CD4-positive, alpha-beta T cell (primary cell): ENCODE measurements at regions not wholly inside any gene's neighbourhood (a gene's known extent, or its start where the extent isn't known, plus 50 kb on each side); places are given as distances from the start of the nearest gene placed in this dataset.

Experiments used
- ATAC-seq: fragments of 200-7000 bp; cut with Tn5 transposase; one replicate; pipeline ENCODE4 v1.10.0; 2022; ENCODE audit warnings: mild to moderate bottlenecking; ENCODE audit not compliant: poor library complexity
- CTCF ChIA-PET: fragments of 350-600 bp; sonication (Branson Sonifier 250); formaldehyde crosslinking; loops from one replicate; lab custom pipeline; 2021; ENCODE audit warnings: antibody characterized with exemption, inconsistent platforms; lab: Charles Lee
- POLR2A ChIA-PET: fragments of 350-600 bp; sonication (Branson Sonifier 250); formaldehyde crosslinking; loops from one replicate; lab custom pipeline; 2021; ENCODE audit warnings: antibody characterized with exemption, inconsistent platforms; lab: Charles Lee
- DNase-seq, 14 experiments: peaks; one replicate each; pipeline ENCODE4 v3.0.0-alpha.2; 2013 to 2020; ENCODE audit warnings: mixed read lengths in 2 of 14
- H3K27ac ChIP-seq, 2 donors: one replicate each; pipeline versions ENCODE4 v1.5.1 to v1.7.0; 2013; ENCODE audit warnings: low read length in 2 of 2, low read depth in 1 of 2, mild to moderate bottlenecking in 1 of 2
- H3K27me3 ChIP-seq, 2 experiments: 1 replicate in 1 of 2; 2 replicates in 1 of 2; pipeline versions ENCODE4 v1.6.1 to v1.7.0; 2013; ENCODE audit warnings: low read length in 2 of 2, control low read depth in 1 of 2, mild to moderate bottlenecking in 1 of 2, moderate library complexity in 1 of 2; ENCODE audit not compliant: insufficient read depth in 2 of 2, control insufficient read depth in 1 of 2
- H3K36me3 ChIP-seq: one replicate; pipeline ENCODE4 v1.6.1; 2013; ENCODE audit warnings: low read length, control low read depth; ENCODE audit not compliant: insufficient read depth
- H3K4me1 ChIP-seq: one replicate; pipeline ENCODE4 v1.6.1; 2013; ENCODE audit warnings: low read length, control low read depth; ENCODE audit not compliant: insufficient read depth
- H3K4me3 ChIP-seq: one replicate; pipeline ENCODE4 v1.5.1; 2013; ENCODE audit warnings: mild to moderate bottlenecking, low read length, moderate library complexity
- H3K9me3 ChIP-seq, 2 experiments: 1 replicate in 1 of 2; 2 replicates in 1 of 2; pipeline versions ENCODE4 v1.6.1 to v1.7.0; 2013; ENCODE audit warnings: low read length in 2 of 2, mild to moderate bottlenecking in 2 of 2, control low read depth in 1 of 2, moderate library complexity in 1 of 2; ENCODE audit not compliant: control insufficient read depth in 1 of 2, insufficient read depth in 1 of 2
- H3K27ac Mint-ChIP-seq: one replicate; pipeline ENCODE4 v1.8.0; 2020; ENCODE audit warnings: mixed read lengths
- H3K27me3 Mint-ChIP-seq: one replicate; pipeline ENCODE4 v1.8.0; 2021; ENCODE audit warnings: mixed read lengths
- H3K36me3 Mint-ChIP-seq: one replicate; pipeline ENCODE4 v1.8.0; 2021; ENCODE audit warnings: low read depth, mixed read lengths
- H3K4me1 Mint-ChIP-seq: one replicate; pipeline ENCODE4 v1.8.0; 2021; ENCODE audit warnings: low read depth, mixed read lengths
- H3K4me3 Mint-ChIP-seq: one replicate; pipeline ENCODE4 v1.8.0; 2020; ENCODE audit warnings: mild to moderate bottlenecking, mixed read lengths
- H3K9me3 Mint-ChIP-seq: one replicate; pipeline ENCODE4 v1.8.0; 2020; ENCODE audit warnings: mixed read lengths
- intact Hi-C, 2 experiments: fragments of 100-400 bp; cut with DNase I in 1 of 2; cut with micrococcal nuclease in 1 of 2; formaldehyde crosslinking; loops; one replicate each; pipeline versions ENCODE4 v1.15.1 to v1.9.0; 2023 to 2025; cut with DNase I, micrococcal nuclease
- TF ChIP-seq, protein P1 (sequence below): fragments of 200-600 bp; IDR thresholded peaks from one replicate; pipeline ENCODE4 v1.8.0; 2022; ENCODE audit warnings: antibody characterized with exemption, mild to moderate bottlenecking

- ChIA-PET CTCF (no interaction called here), POLR2A (no interaction called here)
- peaks cover 17% of the 10 kb centered on the region for H3K9me3 Mint-ChIP-seq
- H3K27ac Mint-ChIP-seq: no peak overlapping the region
- peaks cover 20% of the 10 kb centered on the region for H3K27me3 Mint-ChIP-seq
- intact Hi-C loops: no loop called here
- no peaks in the 10 kb centered on the region for H3K4me1 Mint-ChIP-seq
- no peak overlapping the region for H3K4me3 Mint-ChIP-seq
- DNase-seq (no peak), ATAC-seq (no peak)
- Histone ChIP-seq H3K36me3 (no peaks in the 10 kb centered on the region), H3K27me3 (no peaks in the 10 kb centered on the region), H3K4me1 (no peaks in the 10 kb centered on the region), H3K27ac (no peak overlapping the region), H3K4me3 (no peak overlapping the region), H3K9me3 (peaks cover 0 to 3% of the 10 kb centered on the region in 2 experiments)
- TF ChIP-seq, protein P1, sequence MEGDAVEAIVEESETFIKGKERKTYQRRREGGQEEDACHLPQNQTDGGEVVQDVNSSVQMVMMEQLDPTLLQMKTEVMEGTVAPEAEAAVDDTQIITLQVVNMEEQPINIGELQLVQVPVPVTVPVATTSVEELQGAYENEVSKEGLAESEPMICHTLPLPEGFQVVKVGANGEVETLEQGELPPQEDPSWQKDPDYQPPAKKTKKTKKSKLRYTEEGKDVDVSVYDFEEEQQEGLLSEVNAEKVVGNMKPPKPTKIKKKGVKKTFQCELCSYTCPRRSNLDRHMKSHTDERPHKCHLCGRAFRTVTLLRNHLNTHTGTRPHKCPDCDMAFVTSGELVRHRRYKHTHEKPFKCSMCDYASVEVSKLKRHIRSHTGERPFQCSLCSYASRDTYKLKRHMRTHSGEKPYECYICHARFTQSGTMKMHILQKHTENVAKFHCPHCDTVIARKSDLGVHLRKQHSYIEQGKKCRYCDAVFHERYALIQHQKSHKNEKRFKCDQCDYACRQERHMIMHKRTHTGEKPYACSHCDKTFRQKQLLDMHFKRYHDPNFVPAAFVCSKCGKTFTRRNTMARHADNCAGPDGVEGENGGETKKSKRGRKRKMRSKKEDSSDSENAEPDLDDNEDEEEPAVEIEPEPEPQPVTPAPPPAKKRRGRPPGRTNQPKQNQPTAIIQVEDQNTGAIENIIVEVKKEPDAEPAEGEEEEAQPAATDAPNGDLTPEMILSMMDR: no peak
- no peaks in the 10 kb centered on the region for H3K36me3 Mint-ChIP-seq
Measured at GRCh38 chr10:78428579-78428978, 394.9 kb downstream of the RPS24 start.

GRCh38 chr10:78429984-78430383 lies 396.3 kb downstream of the RPS24 start:
- ChIA-PET POLR2A (no interaction called here), CTCF (no interaction called here)
- intact Hi-C loops: no loop called here
- Mint-ChIP-seq H3K36me3 (no peaks in the 10 kb centered on the region), H3K4me3 (no peak overlapping the region), H3K4me1 (no peaks in the 10 kb centered on the region), H3K9me3 (peaks cover 15% of the 10 kb centered on the region), H3K27me3 (peaks cover 20% of the 10 kb centered on the region), H3K27ac (no peak overlapping the region)
- H3K27me3 ChIP-seq: no peaks in the 10 kb centered on the region
- no peaks in the 10 kb centered on the region for H3K4me1 ChIP-seq
- TF ChIP-seq, protein P1: no peak
- H3K27ac ChIP-seq: no peak overlapping the region
- DNase-seq: no peak
- H3K9me3 ChIP-seq: no peaks in the 10 kb centered on the region
- H3K4me3 ChIP-seq: no peak overlapping the region
- no peaks in the 10 kb centered on the region for H3K36me3 ChIP-seq
- no peak for ATAC-seq

DNA sequence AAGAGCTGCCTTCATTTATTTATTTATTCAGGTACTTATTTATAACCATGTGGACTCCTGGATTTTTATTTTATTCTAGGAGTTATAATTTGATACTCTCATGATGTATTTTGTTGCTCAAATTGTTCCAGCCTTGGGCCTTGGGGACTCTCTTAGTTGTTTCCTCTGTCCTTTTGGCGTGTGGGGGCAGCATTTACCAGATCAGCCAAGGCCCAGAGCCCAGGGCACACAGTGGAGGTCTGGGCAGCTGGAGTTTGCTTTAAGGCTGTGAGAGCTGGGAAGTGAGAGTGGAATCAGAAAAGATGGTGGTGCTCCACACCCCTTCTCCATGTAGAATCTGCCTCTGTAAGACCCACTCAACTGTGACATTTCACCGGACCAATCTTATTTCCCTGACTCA lies 398.9 kb downstream of the RPS24 start:
- no peaks in the 10 kb centered on the region for H3K36me3 ChIP-seq
- no peak overlapping the region for H3K4me3 Mint-ChIP-seq
- H3K36me3 Mint-ChIP-seq: no peaks in the 10 kb centered on the region
- DNase-seq: no peak
- H3K4me1 ChIP-seq: no peaks in the 10 kb centered on the region
- peaks cover 9% of the 10 kb centered on the region for H3K9me3 Mint-ChIP-seq
- ChIA-PET POLR2A (no interaction called here), CTCF (no interaction called here)
- H3K27ac ChIP-seq: no peak overlapping the region
- peaks cover 33% of the 10 kb centered on the region for H3K27me3 Mint-ChIP-seq
- no peaks in the 10 kb centered on the region for H3K4me1 Mint-ChIP-seq
- H3K4me3 ChIP-seq: no peak overlapping the region
- H3K27me3 ChIP-seq: no peaks in the 10 kb centered on the region
- TF ChIP-seq, protein P1: no peak
- ATAC-seq: no peak
- no peaks in the 10 kb centered on the region for H3K9me3 ChIP-seq
- no peak overlapping the region for H3K27ac Mint-ChIP-seq
- intact Hi-C loops: no loop called here
